PC-9 (cell line): ENCODE measurements at regions not wholly inside any gene's neighbourhood (a gene's known extent, or its start where the extent isn't known, plus 50 kb on each side); places are given as distances from the start of the nearest gene placed in this dataset.

ENCODE experiments used
- CTCF ChIP-seq: fragments of 200-600 bp; sonication (generic); conservative IDR thresholded peaks from 2 replicates; pipeline ENCODE4 v1.6.1; 2017; ENCODE audit warnings: mixed run types, antibody characterized with exemption, mild to moderate bottlenecking, moderate library complexity
- EZH2 ChIP-seq: fragments of 200-600 bp; sonication (generic); IDR thresholded peaks from 2 replicates; pipeline ENCODE4 v1.8.0; 2017; ENCODE audit warnings: antibody characterized with exemption, low read depth

- no peak for TF ChIP-seq CTCF
- TF ChIP-seq EZH2: no peak
Observed at GRCh38 chr7:16034353-16034752, 347.9 kb upstream of the MEOX2 start.
